HG02678 (cell line): ENCODE measurements at regions not wholly inside any gene's neighbourhood (a gene's known extent, or its start where the extent isn't known, plus 50 kb on each side); places are given as distances from the start of the nearest gene placed in this dataset.
"Not testable (repeated sequence)": the region's sequence is repeated elsewhere in the genome, so short reads cannot be mapped to it uniquely, and the experiment has no call there.

Experiments used
- ATAC-seq: cut with Tn5 transposase; IDR thresholded peaks from one replicate; pipeline ENCODE4 v1.9.1; 2021; ENCODE audit warnings: mild to moderate bottlenecking, moderate library complexity; ENCODE audit not compliant: unreplicated experiment

DNA sequence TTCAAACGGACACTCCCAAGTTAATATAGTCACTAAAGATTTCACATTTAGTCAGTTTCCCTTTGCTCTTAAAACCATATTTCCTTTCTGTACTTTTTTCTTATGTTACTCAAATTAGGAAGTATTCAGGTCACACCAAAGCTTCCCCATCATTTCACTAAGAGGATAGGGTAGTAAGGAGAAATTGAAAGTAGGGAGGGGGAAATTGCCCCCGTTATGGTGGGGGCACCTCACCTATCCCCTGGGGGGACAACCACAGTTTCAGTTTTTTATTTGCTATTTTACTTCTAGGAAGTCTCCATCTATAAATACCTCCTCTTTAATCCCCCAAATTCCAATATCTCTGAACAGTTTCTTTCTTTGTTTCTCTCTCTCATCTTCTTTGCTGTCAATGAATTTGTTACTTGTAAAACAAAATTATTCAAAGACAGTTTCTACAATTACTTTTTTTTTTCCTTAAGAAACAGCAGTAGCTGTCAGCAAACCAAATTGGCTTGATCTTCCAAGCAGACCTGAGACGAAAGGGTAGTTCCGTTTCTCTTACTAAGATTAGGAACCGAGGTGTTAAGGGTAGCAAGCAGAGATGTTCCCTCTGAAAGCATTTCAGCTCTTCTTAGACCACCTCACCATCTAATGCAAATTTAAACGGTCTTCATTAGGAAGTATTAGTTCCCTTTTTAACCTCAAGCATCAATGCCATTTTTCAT is 160.2 kb upstream of the KLF3 start:
- ATAC-seq = peak; percentile 89

DNA sequence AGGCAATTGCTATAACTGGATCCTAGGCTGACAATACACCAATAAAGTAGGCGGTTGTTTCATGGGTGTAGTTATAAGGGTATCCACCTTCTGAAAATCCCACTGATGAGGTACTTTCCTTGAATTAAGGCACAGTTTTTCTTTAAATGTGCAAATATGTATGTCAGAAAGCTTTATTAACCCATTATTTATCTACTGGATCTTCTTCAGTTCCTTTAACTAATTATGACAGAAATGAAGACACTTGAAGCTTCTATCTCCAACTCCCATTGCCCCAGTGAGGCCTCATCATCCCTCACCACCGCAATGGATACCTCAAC is 159.6 kb upstream of the KLF3 start:
- no peak for ATAC-seq

DNA sequence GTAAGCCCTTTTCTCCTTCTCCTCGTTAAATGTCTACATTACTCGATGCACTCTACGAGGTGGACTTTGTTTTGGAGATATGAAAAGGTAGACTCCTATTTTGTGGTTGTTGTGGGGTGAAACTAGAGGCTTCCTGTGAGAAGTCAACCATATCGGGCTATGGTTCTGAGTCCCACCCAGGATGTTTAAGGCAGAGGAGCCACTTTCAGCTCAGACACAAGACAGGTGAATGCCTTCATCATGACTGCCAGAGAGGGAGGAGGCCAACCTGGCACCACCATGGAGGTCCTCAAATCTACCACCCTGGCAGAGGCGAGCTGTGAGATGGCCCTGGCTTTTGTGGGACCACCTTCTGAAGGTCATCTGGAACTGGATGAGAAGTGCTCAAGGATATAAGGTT is 154.4 kb upstream of the KLF3 start:
- peak; percentile 57 for ATAC-seq

DNA sequence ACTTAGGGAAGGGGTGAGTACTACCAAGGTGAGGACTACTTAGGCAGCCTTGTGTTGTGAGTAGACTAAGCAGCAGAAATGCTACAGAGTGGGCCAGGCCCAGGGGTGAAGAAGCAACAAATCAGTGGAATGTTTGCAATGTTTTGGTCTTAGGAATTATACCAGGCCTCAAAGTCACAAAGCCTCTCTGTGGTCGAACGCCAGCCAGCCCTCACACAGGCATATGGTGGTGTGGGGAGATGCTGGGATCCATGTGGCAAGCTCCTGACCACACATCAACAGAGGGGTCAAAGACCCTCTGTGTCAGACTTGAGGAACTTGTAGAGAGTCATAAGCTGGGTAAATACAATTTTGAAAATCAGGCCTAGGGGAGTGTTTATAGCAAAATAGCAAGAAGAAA is 153.8 kb upstream of the KLF3 start:
- no peak for ATAC-seq

GRCh38 chr4:38511702-38512101 is 152.3 kb upstream of the KLF3 start:
- no peak for ATAC-seq

- ATAC-seq = no peak
Measured at GRCh38 chr4:38512840-38513239, 151.2 kb upstream of the KLF3 start.

- ATAC-seq = no peak
Measured at GRCh38 chr4:38514465-38515146, 149.4 kb upstream of the KLF3 start.

DNA sequence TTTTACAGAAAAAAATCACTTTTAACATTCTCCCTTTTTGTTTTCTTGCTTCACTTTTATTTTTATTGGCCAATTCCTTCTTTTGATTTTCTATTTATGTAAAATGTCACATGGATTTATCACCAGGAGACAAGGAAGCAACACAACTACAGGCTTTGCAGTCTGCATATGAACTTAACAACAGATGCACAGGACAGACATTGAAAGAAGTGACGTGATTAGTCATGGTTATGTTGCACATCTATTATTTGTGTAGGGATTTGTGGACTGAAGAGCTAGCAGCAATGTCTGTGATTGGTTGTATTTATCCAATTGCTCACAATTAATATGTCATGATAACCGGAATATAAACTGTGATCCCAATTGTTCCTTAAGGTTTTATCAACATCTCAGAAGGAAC is 147.8 kb upstream of the KLF3 start:
- no peak for ATAC-seq

DNA sequence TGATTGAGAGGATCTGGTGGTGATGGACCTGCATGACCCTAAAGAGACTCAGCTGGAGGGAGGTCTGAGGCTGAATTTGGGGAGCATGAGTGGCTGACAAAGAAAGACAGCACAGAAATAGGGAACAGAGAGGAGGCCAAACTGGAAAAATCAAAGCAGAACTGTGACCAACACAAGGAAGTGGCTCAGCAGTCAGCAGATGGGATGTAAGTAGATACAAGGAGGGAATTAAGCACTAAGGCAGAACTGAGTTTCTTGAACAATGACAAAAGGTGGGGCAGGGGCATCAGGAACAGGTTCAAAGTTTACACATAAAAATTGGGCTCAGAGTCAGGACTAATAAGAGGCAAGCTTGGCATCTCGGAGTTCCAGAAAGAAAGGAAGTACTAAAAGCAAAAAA is 144.3 kb upstream of the KLF3 start:
- ATAC-seq = no peak

GRCh38 chr4:38523054-38523453 is 140.9 kb upstream of the KLF3 start:
- ATAC-seq = no peak

GRCh38 chr4:38523524-38524448 is 140.2 kb upstream of the KLF3 start:
- ATAC-seq = peak; percentile 97

GRCh38 chr4:38526412-38526811 is 137.6 kb upstream of the KLF3 start:
- ATAC-seq = no peak

DNA sequence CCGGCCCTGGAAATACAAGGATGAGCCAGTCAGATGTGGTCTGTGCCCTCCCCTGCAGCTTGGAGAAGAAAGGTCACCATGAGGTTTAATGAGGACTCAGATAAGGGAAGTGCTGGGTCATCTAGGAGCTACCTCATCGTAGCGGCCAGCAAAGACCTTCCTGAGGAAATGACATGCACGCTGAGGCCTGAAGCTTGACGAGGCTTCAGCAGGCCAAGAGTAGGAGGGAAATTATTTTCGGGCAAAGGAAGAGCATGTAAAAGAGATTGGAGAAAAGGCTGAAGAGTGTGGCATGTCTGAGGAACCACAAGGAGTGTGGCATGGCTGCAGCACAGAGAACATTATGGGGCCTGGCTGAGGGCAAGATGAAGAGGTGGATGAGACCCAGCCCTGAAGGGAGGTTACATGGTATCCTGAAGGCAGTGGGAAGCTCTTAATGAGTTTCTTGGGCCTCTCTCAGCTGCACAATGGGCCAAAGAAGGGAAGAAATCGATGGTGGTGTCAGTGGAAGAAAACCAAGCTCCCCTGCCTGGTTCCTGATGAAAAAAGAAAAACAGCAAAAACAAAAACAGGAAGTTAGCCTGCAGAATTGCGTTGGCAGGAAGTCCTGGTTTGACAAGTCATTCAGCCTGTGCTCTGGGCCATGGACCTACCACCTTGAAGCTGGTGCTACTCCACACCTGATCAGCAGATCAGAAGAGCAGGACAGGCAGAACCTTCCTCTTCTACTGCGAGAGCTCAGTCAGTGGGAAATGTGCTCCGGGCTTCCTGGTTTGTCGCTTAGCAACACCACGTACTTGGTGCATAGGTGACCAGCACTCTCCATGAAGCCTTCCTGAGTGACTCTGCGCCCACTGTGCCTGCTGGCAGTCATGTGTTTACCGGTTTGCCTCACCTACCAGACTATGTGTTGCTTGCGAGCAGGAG is 134.5 kb upstream of the KLF3 start:
- no peak for ATAC-seq

- ATAC-seq = no peak
Measured at GRCh38 chr4:38530486-38530885, 133.5 kb upstream of the KLF3 start.

GRCh38 chr4:38531141-38531727 is 132.8 kb upstream of the KLF3 start:
- ATAC-seq = no peak

DNA sequence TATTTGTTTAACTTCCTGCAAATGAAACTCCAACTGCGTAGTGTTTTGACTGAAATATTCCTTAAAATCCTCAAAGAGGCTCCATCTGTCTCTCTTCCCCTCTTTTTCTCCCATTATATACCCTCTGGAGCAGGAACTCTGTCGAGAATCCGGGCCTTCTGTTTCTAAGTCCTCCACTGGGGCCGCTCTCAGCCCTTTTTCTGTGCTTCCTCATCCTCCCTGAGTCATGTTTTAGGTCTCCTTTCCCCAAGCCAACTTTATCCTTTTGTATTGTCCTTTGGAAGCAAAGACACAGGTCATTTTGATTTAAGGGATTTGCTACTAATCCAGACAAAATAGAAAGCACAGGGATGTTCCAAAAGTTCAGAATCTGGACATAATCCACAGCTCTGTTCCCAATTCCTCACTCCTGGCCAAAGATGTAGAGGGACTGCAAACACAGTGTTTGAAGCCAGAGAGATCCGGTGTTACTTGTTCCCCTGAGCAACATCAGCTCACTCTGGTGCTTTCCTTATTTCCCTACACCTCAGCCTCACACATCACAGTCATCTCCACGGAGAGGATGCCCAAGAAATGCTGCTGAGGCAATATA is 131.0 kb upstream of the KLF3 start:
- no peak for ATAC-seq

DNA sequence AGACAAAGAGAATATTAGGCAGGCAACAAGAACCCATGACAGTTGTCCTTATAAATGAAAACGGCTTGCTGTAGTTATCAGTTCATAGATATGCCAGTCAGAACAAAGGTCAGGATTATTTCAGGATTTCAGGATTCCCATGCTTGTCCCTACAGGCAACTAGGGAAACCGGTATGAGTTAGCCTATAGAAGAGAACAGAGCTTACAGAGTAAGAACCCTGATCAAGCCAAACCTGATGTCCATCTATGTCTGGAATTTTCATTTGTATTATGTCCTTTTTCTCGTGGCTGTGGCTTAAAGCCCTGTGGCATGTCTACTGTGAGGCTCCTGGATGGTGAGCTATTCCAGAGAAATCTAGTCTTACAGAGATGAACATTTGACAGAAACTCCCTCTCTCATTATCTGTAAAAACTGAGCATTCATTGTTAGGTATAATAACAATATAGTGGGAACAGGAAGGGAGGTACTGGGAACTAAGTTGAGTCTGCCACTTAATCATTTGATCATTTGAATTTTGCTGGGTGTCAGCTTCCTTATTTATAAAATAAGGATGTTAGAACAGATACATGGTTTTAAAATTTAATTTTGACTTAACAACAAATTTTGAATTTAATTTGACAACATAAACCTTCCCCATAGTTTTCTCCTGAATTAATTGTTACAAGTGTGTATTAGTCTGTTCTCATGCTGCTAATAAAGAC is 129.5 kb upstream of the KLF3 start:
- ATAC-seq = no peak

DNA sequence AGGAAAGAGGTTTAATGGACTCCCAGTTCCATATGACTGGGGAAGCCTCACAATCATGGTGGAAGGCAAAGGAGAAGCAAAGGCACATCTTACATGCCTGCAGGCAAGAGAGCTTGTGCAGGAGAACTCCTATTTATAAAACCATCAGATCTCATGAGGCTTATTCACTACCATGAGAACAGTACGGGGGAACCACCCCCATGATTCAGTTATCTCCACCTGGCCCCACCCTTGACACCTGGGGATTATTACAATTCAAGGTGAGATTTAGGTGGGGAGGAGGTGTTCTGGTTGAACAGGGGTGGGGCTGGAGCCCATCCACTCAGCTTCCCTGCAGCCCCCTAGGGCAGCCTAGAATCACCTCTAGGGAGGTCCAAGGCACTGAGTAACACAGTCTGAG is 128.9 kb upstream of the KLF3 start:
- ATAC-seq = not testable (repeated sequence)

DNA sequence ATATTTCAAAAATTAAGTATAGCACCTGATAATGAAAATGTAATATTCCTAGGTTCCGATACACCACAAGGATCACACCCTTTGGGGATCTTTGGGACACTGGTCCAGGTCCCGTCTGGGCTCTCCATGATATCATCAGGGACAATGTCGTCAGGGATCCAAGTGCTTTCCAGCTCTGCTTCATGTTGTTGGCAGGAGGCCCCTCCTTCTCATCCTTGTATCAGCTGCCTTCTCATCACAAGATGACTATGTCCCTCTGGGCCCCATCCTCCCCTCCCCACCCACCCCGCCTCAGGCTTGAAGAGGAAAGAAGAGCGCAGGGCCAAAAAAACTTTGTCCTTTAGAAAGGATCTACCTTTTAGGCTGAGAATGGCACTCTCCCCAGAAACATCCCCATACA is 128.3 kb upstream of the KLF3 start:
- no peak for ATAC-seq
